ENCODE measurements at regions not wholly inside any gene's neighbourhood (a gene's known extent, or its start where the extent isn't known, plus 50 kb on each side); places are given as distances from the start of the nearest gene placed in this dataset.

DNA sequence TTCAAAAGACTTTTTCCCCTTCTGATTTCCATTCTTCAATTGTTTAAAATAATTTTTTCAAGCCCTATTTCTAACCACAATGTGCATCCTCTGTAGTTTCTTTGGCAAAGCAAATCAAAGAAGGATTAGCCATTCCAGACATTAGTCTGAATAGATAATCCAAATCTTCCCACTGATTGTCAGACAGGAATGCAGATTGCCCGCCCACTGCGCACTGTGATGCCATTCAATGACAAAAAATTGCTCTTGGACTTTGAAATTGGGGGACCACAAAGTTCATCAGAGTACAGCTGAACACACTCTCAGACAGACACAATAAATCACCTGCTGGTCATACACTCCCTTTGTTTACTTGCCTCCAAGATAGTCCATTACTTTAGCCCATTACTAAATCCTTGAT lies 216.5 kb upstream of the DKK2 start:
- TF ChIP-seq, protein P1, sequence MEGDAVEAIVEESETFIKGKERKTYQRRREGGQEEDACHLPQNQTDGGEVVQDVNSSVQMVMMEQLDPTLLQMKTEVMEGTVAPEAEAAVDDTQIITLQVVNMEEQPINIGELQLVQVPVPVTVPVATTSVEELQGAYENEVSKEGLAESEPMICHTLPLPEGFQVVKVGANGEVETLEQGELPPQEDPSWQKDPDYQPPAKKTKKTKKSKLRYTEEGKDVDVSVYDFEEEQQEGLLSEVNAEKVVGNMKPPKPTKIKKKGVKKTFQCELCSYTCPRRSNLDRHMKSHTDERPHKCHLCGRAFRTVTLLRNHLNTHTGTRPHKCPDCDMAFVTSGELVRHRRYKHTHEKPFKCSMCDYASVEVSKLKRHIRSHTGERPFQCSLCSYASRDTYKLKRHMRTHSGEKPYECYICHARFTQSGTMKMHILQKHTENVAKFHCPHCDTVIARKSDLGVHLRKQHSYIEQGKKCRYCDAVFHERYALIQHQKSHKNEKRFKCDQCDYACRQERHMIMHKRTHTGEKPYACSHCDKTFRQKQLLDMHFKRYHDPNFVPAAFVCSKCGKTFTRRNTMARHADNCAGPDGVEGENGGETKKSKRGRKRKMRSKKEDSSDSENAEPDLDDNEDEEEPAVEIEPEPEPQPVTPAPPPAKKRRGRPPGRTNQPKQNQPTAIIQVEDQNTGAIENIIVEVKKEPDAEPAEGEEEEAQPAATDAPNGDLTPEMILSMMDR (IDR thresholded peaks at IDR 0.05), result no peak
- TF ChIP-seq POLR2A (IDR thresholded peaks at IDR 0.05), result no peak
- no peak for TF ChIP-seq POLR2AphosphoS5 (IDR thresholded peaks at IDR 0.05; ENCODE audit: insufficient read depth in 1 of 2, low read depth in 1 of 2)
